ENCODE measurements at regions not wholly inside any gene's neighbourhood (a gene's known extent, or its start where the extent isn't known, plus 50 kb on each side); places are given as distances from the start of the nearest gene placed in this dataset.

- ATAC-seq (no peak), DNase-seq (no peak)
- Histone ChIP-seq H3K9me3 (ENCODE audit: control insufficient read depth, low read length) (no peaks in the 10 kb centered on the region), H3K27ac (ENCODE audit: low read length) (no peak overlapping the region), H3K4me1 (ENCODE audit: control insufficient read depth, insufficient read depth, low read length) (no peaks in the 10 kb centered on the region), H3K27me3 (ENCODE audit: control insufficient read depth, insufficient read depth) (no peaks in the 10 kb centered on the region), H3K4me3 (ENCODE audit: low read length) (no peak overlapping the region)
- WGBS, result 24% methylated on average over 16 of the region's 16 CpGs
- intact Hi-C loops (cut with DNase I), result no loop called here
Observed at GRCh38 chr10:130371666-130372065, 235.5 kb downstream of the GLRX3 start.

- Histone ChIP-seq H3K9me3 (ENCODE audit: control insufficient read depth, low read length) (no peaks in the 10 kb centered on the region), H3K4me3 (ENCODE audit: low read length) (no peak overlapping the region), H3K4me1 (ENCODE audit: control insufficient read depth, insufficient read depth, low read length) (no peaks in the 10 kb centered on the region), H3K27me3 (ENCODE audit: control insufficient read depth, insufficient read depth) (no peaks in the 10 kb centered on the region), H3K27ac (ENCODE audit: low read length) (no peak overlapping the region)
- DNase-seq, result no peak
- intact Hi-C loops (cut with DNase I), result no loop called here
- ATAC-seq, result no peak
- WGBS, result 72% methylated on average over 11 of the region's 11 CpGs
Observed at GRCh38 chr10:130372222-130372621, 236.0 kb downstream of the GLRX3 start.

DNA sequence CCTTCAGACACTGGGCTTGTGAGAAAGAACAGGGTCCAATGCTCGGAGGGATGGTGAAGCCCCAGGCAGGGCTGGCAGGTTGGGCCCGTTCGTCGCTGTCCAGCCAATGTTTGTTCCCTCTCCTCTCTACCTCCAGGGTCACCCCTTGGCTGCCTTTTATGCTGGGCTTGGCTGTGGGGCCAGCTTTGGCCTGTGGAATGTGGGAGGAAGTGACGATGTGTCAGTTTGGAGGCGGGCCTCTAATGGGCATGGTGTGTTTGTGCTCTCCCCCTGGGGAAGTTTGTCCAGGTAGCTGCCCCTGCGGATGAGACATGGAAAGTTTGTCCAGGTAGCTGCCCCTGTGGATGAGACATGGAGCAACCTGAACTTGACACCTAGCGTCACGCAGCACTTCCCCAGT lies 236.7 kb downstream of the GLRX3 start:
- Histone ChIP-seq H3K4me1 (ENCODE audit: control insufficient read depth, insufficient read depth, low read length) (no peaks in the 10 kb centered on the region), H3K9me3 (ENCODE audit: control insufficient read depth, low read length) (no peaks in the 10 kb centered on the region), H3K27me3 (ENCODE audit: control insufficient read depth, insufficient read depth) (peaks cover 2% of the 10 kb centered on the region), H3K4me3 (ENCODE audit: low read length) (no peak overlapping the region), H3K27ac (ENCODE audit: low read length) (no peak overlapping the region)
- WGBS, result 71% methylated on average over 9 of the region's 9 CpGs
- intact Hi-C loops (cut with DNase I), result no loop called here
- DNase-seq, result no peak
- no peak for ATAC-seq

- 78% methylated on average over 17 of the region's 17 CpGs for WGBS
- Histone ChIP-seq H3K4me3 (ENCODE audit: low read length) (no peak overlapping the region), H3K27ac (ENCODE audit: low read length) (no peak overlapping the region), H3K9me3 (ENCODE audit: control insufficient read depth, low read length) (no peaks in the 10 kb centered on the region), H3K27me3 (ENCODE audit: control insufficient read depth, insufficient read depth) (peaks cover 2% of the 10 kb centered on the region), H3K4me1 (ENCODE audit: control insufficient read depth, insufficient read depth, low read length) (no peaks in the 10 kb centered on the region)
- no peak for ATAC-seq
- intact Hi-C loops (cut with DNase I), result no loop called here
- DNase-seq, result no peak
Observed at GRCh38 chr10:130377986-130378540, 241.9 kb downstream of the GLRX3 start.

GRCh38 chr10:130378556-130379400 lies 242.6 kb downstream of the GLRX3 start:
- 45% methylated on average over 15 of the region's 15 CpGs for WGBS
- Histone ChIP-seq H3K4me3 (ENCODE audit: low read length) (no peak overlapping the region), H3K27me3 (ENCODE audit: control insufficient read depth, insufficient read depth) (peaks cover 2% of the 10 kb centered on the region), H3K9me3 (ENCODE audit: control insufficient read depth, low read length) (no peaks in the 10 kb centered on the region), H3K4me1 (ENCODE audit: control insufficient read depth, insufficient read depth, low read length) (no peaks in the 10 kb centered on the region), H3K27ac (ENCODE audit: low read length) (no peak overlapping the region)
- DNase-seq (no peak), ATAC-seq (no peak)
- intact Hi-C loops (cut with DNase I), result no loop called here

DNA sequence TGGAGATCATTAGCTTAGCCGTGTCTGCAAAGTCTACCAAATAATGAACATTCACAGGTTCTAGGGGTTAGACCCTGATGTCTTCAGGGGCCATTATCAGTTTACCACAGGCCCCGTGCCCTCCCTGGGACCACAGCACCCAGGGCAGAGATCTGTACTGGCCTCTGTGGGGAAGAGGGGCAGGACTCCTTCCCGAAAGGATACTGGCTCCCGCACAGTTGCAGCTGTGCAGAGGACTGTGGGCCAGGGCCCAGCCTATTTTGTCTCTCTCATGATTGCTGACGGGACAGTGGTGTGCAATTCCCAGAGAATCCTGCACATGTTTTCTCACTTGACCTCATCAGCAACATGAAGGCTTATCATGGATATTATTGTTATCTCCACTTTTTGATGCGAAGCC lies 243.9 kb downstream of the GLRX3 start:
- no peak overlapping the region for H3K27ac ChIP-seq (ENCODE audit: low read length)
- ATAC-seq (no peak), DNase-seq (no peak)
- WGBS, result 45% methylated on average over 6 of the region's 6 CpGs
- intact Hi-C loops (cut with DNase I), result no loop called here
- no peaks in the 10 kb centered on the region for H3K9me3 ChIP-seq (ENCODE audit: control insufficient read depth, low read length)
- H3K4me3 ChIP-seq (ENCODE audit: low read length), result no peak overlapping the region
- peaks cover 2% of the 10 kb centered on the region for H3K27me3 ChIP-seq (ENCODE audit: control insufficient read depth, insufficient read depth)
- H3K4me1 ChIP-seq (ENCODE audit: control insufficient read depth, insufficient read depth, low read length), result no peaks in the 10 kb centered on the region

DNA sequence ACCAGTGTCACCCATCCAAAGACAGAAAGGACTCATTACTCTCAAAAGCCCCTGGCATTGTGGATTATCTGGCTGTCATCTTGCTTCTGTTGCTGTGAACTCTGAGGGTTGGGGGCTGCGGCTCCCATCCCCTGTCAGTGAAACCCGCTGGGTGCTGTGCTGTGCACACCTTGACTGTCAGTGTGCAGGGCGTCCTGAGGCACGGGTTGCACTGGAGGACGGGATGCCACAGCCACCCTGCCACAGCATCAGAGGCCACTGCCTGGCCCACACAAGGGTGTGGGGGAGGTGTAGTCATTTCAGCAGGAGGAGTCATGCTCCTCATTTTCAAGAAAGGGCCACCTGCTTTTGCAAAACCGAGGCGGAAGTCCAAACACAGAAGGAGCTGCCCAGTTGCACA lies 245.8 kb downstream of the GLRX3 start:
- Histone ChIP-seq H3K4me1 (ENCODE audit: control insufficient read depth, insufficient read depth, low read length) (no peaks in the 10 kb centered on the region), H3K27ac (ENCODE audit: low read length) (no peak overlapping the region), H3K27me3 (ENCODE audit: control insufficient read depth, insufficient read depth) (peaks cover 2% of the 10 kb centered on the region), H3K9me3 (ENCODE audit: control insufficient read depth, low read length) (no peaks in the 10 kb centered on the region), H3K4me3 (ENCODE audit: low read length) (no peak overlapping the region)
- no peak for DNase-seq
- WGBS, result 92% methylated on average over 7 of the region's 7 CpGs
- ATAC-seq, result no peak
- intact Hi-C loops (cut with DNase I), result no loop called here

- ATAC-seq (no peak), DNase-seq (no peak)
- no peaks in the 10 kb centered on the region for H3K4me1 ChIP-seq (ENCODE audit: control insufficient read depth, insufficient read depth, low read length)
- no peaks in the 10 kb centered on the region for H3K27me3 ChIP-seq (ENCODE audit: control insufficient read depth, insufficient read depth)
- 75% methylated on average over 11 of the region's 11 CpGs for WGBS
- intact Hi-C loops (cut with DNase I), result no loop called here
- no peaks in the 10 kb centered on the region for H3K9me3 ChIP-seq (ENCODE audit: control insufficient read depth, low read length)
- H3K4me3 ChIP-seq (ENCODE audit: low read length), result no peak overlapping the region
- H3K27ac ChIP-seq (ENCODE audit: low read length), result no peak overlapping the region
Observed at GRCh38 chr10:130387936-130388580, 251.9 kb downstream of the GLRX3 start.

DNA sequence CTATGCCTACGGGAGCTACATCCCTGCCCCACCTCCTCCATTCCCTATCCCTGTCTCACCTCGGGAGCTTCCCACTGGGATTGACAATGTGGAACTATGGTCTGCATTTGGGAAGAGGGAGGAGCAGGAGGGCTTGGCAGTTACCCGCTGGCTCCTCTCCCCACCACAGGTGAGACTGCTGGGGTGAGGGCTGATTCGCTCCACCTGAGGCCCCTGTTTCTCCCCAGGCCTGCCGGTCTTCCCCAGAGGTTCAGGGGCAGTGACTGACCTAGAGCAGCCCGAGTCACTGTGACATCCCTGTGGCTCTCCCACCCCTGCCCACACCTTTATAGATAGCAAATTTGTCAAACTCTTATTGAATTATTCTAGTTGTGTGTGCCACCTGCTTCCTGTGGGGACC lies 252.6 kb downstream of the GLRX3 start:
- H3K9me3 ChIP-seq (ENCODE audit: control insufficient read depth, low read length), result no peaks in the 10 kb centered on the region
- no peaks in the 10 kb centered on the region for H3K27me3 ChIP-seq (ENCODE audit: control insufficient read depth, insufficient read depth)
- no peak for ATAC-seq
- no peak overlapping the region for H3K27ac ChIP-seq (ENCODE audit: low read length)
- intact Hi-C loops (cut with DNase I), result no loop called here
- DNase-seq, result no peak
- H3K4me1 ChIP-seq (ENCODE audit: control insufficient read depth, insufficient read depth, low read length), result no peaks in the 10 kb centered on the region
- WGBS, result 78% methylated on average over 6 of the region's 6 CpGs
- no peak overlapping the region for H3K4me3 ChIP-seq (ENCODE audit: low read length)

DNA sequence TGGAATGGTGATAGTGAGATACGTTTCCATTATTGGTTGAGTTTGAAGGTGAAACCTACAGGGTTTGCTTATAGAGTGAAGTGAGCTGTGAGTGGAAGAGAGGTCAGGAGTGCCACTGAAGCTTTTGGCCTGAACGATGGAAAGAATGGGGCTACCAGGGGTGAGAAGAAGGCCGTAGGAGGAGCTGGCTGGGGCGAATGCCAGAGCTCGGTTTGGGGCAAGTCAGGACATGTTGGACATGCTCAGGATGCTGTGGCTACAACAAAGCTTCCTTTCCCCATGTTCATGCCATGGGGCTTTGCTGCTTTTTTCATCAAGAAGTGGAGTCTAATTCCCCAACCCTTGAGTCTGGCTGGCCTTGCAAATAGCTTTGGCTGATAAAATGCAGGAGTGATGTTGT lies 253.7 kb downstream of the GLRX3 start:
- Histone ChIP-seq H3K27ac (ENCODE audit: low read length) (no peak overlapping the region), H3K4me1 (ENCODE audit: control insufficient read depth, insufficient read depth, low read length) (no peaks in the 10 kb centered on the region), H3K4me3 (ENCODE audit: low read length) (no peak overlapping the region), H3K27me3 (ENCODE audit: control insufficient read depth, insufficient read depth) (no peaks in the 10 kb centered on the region), H3K9me3 (ENCODE audit: control insufficient read depth, low read length) (no peaks in the 10 kb centered on the region)
- WGBS, result 71% methylated on average over 5 of the region's 5 CpGs
- intact Hi-C loops (cut with DNase I), result no loop called here
- ATAC-seq (no peak), DNase-seq (no peak)

GRCh38 chr10:130392031-130392430 lies 255.8 kb downstream of the GLRX3 start:
- Histone ChIP-seq H3K9me3 (ENCODE audit: control insufficient read depth, low read length) (peaks cover 3% of the 10 kb centered on the region), H3K4me1 (ENCODE audit: control insufficient read depth, insufficient read depth, low read length) (no peaks in the 10 kb centered on the region), H3K4me3 (ENCODE audit: low read length) (no peak overlapping the region), H3K27ac (ENCODE audit: low read length) (no peak overlapping the region), H3K27me3 (ENCODE audit: control insufficient read depth, insufficient read depth) (no peaks in the 10 kb centered on the region)
- intact Hi-C loops (cut with DNase I), result no loop called here
- ATAC-seq (no peak), DNase-seq (no peak)
- WGBS, result 79% methylated on average over 10 of the region's 10 CpGs
